MG63 (cell line): ENCODE measurements at regions not wholly inside any gene's neighbourhood (a gene's known extent, or its start where the extent isn't known, plus 50 kb on each side); places are given as distances from the start of the nearest gene placed in this dataset.
A peak's percentile ranks its signal among the peaks of the same experiment; 100 is the strongest.

Source experiments
- DNase-seq: peaks from one replicate; pipeline ENCODE4 v3.0.0-alpha.2; 2020
- H3K27me3 ChIP-seq: fragments of 250-450 bp; sonication (Bioruptor Pico); 2 replicates; pipeline ENCODE4 v1.5.1; 2020; ENCODE audit warnings: mild to moderate bottlenecking, moderate library complexity
- H3K36me3 ChIP-seq: fragments of 250-450 bp; sonication (Bioruptor Pico); 2 replicates; pipeline ENCODE4 v1.5.1; 2020; ENCODE audit warnings: mild to moderate bottlenecking, moderate library complexity
- H3K4me3 ChIP-seq: fragments of 250-450 bp; sonication (Bioruptor Pico); 2 replicates; pipeline ENCODE4 v1.5.1; 2020; ENCODE audit warnings: mild to moderate bottlenecking, moderate library complexity
- H3K9me3 ChIP-seq: fragments of 250-450 bp; sonication (Bioruptor Pico); 2 replicates; pipeline ENCODE4 v1.5.1; 2020; ENCODE audit warnings: mild to moderate bottlenecking, moderate library complexity

DNA sequence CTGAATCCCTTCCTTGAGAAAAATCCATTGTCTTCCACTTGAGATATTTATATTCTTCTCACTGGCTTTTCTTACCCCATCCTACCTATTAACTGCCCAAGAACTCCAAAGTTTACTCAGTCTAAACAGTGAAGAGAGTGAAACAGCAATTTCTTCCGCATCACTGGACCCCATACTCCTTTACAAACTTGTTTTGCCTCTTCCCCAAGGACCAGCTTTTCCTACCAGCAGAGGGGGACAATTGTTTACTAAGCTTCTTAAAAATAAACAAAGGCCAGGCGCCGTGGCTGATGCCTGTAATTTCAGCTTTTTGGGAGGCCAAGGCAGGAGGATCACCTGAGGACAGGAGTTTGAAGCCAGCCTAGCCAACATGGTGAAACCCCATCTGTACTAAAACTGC, 52.0 kb downstream of the LRATD1 start:
- H3K36me3 ChIP-seq, result no peaks in the 10 kb centered on the region
- H3K4me3 ChIP-seq, result no peak overlapping the region
- no peak for DNase-seq
- no peaks in the 10 kb centered on the region for H3K27me3 ChIP-seq
- H3K9me3 ChIP-seq, result no peaks in the 10 kb centered on the region

DNA sequence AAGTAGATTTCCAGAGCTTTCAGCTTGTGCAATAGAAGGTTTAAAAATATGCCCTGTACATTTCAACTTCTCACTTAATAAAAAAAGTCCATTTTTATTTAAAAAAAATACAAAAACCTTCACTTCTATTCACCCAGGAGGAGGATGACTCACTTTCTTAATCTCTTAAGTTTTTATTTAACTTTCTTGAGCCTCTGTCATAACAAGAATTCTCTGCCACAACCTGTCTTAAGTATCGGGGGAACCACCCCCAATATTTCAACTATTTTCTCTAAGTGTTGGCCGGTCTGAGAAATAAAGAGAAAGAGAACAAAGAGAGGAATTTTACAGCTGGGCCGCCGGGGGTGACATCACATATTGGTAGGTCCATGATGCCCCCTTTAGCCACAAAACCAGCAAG, 58.4 kb downstream of the LRATD1 start:
- no peak for DNase-seq
- H3K27me3 ChIP-seq, result no peaks in the 10 kb centered on the region
- no peak overlapping the region for H3K4me3 ChIP-seq
- no peaks in the 10 kb centered on the region for H3K36me3 ChIP-seq
- H3K9me3 ChIP-seq, result no peaks in the 10 kb centered on the region

DNA sequence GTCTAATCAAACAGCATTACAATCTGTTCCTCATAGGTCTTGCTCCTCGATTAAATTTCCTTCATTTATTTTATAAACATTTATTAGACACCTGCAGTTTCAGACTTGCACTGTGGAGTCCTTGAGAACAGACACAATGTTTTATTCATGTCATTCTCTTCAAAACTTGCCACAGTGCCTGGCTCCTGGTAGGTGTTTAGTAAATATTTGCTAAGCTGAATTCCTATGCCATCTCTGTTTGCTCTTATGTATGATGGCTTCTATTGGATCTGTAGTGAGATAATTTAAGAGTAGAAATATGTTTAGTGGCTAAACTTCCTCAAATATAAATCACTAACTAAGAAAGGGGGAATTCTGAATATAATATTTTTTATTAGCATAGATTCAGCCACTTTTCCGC, 61.4 kb downstream of the LRATD1 start:
- H3K4me3 ChIP-seq, result no peak overlapping the region
- no peaks in the 10 kb centered on the region for H3K9me3 ChIP-seq
- H3K36me3 ChIP-seq, result no peaks in the 10 kb centered on the region
- H3K27me3 ChIP-seq, result no peaks in the 10 kb centered on the region
- DNase-seq, result no peak

DNA sequence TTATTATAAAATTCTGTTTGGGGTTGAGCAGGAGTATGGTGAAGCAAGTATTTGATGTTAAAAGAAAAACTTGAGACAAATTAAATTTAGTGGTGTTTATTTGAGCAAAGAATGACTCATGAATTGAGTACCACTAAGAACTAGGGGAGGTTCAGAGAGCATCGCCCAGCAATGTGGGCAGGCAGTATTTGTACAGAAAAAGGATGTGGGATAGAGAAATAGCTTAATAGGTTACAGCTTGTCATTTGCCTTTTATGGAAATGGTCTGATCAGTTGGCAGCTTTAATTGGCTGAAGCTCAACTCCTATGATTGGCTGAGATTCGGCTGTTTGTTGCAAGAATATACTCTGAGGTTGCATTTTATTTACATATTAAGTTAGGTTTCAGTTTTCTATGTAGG, 68.2 kb downstream of the LRATD1 start:
- H3K27me3 ChIP-seq, result no peaks in the 10 kb centered on the region
- no peaks in the 10 kb centered on the region for H3K36me3 ChIP-seq
- H3K9me3 ChIP-seq, result no peaks in the 10 kb centered on the region
- DNase-seq, result peak; percentile 70
- no peak overlapping the region for H3K4me3 ChIP-seq

DNA sequence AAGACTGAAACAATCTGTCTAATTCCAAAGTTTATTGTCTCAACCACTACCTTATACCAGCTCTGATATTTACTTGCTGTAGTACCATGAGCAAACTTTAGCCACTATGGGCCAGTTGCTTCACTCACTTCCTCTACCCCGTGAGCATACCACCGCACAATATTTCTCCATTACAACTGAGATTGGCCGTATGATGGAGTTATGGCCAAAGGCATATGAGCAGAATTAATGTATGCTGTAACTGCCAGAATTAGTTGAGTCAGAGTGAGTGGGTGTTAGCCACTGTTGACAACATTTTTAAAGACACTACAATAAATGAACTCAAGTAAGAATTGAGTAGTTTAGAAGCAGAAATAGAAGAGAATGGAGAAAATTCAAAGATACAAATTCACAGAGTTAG, 69.7 kb downstream of the LRATD1 start:
- H3K4me3 ChIP-seq, result no peak overlapping the region
- DNase-seq, result peak; percentile 45
- H3K27me3 ChIP-seq, result no peaks in the 10 kb centered on the region
- H3K9me3 ChIP-seq, result no peaks in the 10 kb centered on the region
- no peaks in the 10 kb centered on the region for H3K36me3 ChIP-seq

DNA sequence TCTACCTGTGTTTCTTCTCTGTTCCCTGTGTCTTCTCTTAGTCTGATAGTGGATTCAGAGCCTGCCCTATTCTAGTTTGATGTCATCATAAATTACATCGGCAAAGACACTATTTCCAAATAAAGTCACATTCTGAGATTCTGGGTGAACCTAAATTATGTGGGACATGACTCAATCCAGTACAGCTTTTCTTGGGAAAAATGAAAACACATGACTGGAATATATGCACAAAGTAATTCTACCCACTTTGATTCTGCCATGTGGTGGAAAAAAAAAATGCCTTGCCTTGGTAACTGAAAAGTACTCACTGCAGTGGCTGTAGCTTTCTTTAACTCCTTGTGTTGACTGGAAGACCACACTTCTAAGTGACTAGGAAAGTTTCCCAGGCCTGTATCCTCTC, 73.7 kb downstream of the LRATD1 start:
- Histone ChIP-seq H3K36me3 (no peaks in the 10 kb centered on the region), H3K27me3 (no peaks in the 10 kb centered on the region), H3K9me3 (no peaks in the 10 kb centered on the region), H3K4me3 (no peak overlapping the region)
- DNase-seq, result no peak

DNA sequence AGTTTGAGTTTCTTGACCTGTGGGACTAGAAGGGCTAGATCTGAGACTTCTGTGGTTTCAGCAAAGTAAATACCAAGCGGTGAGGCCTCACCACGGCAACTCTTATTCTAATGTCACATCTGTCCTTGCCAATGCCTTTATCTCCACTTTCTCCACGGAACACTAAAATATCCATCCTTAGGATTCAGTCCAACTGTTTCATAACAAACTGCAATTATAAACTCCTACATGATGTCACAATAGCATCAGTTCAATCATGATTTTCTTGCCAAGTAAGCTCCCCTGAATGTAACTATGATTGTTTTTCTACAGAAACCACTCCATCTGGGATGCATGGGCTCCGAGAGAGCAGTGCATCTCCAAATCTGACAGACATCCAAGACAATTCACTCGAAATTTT, 79.6 kb downstream of the LRATD1 start:
- H3K36me3 ChIP-seq, result no peaks in the 10 kb centered on the region
- H3K27me3 ChIP-seq, result no peaks in the 10 kb centered on the region
- DNase-seq, result no peak
- no peak overlapping the region for H3K4me3 ChIP-seq
- H3K9me3 ChIP-seq, result no peaks in the 10 kb centered on the region

DNA sequence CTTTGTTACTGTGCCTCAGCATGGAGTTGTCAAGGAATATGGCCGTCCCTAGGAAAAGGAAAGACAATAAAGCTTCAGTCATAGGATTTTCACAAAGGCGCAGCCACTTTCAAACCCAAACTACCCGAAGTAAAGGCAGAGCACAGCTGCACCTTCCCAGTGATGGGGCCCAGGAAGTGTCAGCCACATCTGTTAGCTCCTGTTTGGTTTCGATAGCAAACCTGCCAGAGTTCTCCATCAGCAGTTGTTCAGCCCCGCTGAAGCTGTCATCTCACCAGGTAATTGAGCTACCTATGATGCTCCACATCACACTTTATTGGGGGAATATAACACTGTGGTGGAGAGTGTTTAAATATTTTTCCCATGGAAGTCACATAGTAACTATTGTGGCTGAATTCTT, 80.7 kb downstream of the LRATD1 start:
- Histone ChIP-seq H3K4me3 (no peak overlapping the region), H3K36me3 (no peaks in the 10 kb centered on the region), H3K9me3 (no peaks in the 10 kb centered on the region), H3K27me3 (no peaks in the 10 kb centered on the region)
- no peak for DNase-seq

DNA sequence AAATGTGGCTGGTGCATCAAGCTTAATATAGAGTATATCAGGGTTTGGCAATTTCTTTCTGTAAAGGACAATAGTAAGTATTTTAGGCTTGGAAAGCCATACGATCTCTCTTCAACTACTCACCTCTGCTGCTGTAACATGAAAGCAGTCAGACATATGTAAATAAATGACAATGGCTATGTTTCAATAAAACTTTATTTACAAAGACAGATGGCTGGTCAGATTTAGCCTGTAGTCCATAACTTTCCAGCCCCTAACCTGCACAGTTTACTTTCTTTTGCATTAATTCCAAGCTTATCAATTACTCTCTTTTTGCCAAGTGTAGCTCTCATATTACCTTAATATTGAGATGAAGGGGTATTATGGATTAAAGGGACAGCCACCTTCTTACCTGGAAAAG, 83.1 kb downstream of the LRATD1 start:
- Histone ChIP-seq H3K4me3 (no peak overlapping the region), H3K9me3 (no peaks in the 10 kb centered on the region), H3K27me3 (no peaks in the 10 kb centered on the region), H3K36me3 (no peaks in the 10 kb centered on the region)
- no peak for DNase-seq

DNA sequence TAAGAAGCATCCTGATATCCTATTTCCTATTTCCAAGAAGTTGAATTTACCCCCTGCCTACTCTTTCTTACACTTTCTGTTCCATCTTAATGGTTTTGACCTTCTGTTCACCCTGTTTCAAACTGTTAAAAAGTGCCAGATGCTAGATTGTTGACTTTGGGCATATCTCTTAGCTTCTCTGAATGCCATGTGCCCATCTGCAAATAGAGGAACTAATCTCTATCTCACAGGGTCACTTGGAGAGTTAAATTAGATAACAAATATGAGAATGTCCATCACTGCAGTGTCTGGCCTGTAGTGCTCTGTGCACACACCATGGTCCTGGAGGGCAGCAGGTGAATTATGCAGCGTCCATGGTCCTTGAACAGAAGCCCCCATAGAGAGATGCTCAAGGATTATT, 83.8 kb downstream of the LRATD1 start:
- no peak for DNase-seq
- Histone ChIP-seq H3K36me3 (no peaks in the 10 kb centered on the region), H3K4me3 (no peak overlapping the region), H3K9me3 (no peaks in the 10 kb centered on the region), H3K27me3 (no peaks in the 10 kb centered on the region)

DNA sequence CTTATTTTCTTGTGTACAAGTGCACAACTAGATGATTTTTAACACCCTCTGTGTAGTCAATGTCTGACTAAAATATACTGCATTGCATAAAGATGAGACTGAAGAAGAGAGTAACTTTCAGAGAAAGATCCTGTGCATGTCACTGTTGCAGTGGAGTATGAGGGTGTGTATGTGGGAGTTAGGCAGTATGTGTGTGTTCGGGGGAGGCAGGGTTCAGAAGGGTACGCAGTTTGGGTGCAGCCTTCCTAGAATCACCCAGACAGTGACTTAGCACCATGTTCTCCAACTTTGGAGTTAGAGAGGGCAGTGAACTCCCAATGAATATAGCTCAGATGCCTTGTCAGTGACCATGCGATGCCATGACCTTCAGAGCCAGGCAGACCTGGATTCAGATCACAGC, 84.6 kb downstream of the LRATD1 start:
- no peak overlapping the region for H3K4me3 ChIP-seq
- H3K36me3 ChIP-seq, result no peaks in the 10 kb centered on the region
- DNase-seq, result no peak
- H3K9me3 ChIP-seq, result no peaks in the 10 kb centered on the region
- no peaks in the 10 kb centered on the region for H3K27me3 ChIP-seq

DNA sequence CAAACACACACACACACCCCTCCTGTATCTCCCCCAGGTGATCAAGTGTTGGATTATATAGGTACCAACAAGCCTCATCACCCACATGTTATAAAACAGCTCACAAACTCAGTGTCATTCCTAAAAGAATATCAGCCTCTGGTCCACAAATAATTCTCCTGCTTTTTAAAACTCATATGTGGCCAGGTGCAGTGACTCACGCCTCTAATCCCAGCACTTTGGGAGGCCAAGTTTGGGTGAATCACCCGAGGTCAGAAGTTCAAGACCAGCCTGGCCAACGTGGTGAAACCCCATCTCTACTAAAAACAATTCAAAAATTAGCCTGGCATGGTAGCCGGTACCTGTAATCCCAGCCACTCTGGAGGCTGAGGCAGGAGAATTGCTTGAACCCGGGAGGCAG, 87.8 kb downstream of the LRATD1 start:
- H3K27me3 ChIP-seq, result no peaks in the 10 kb centered on the region
- DNase-seq, result peak; percentile 74
- no peaks in the 10 kb centered on the region for H3K9me3 ChIP-seq
- no peak overlapping the region for H3K4me3 ChIP-seq
- no peaks in the 10 kb centered on the region for H3K36me3 ChIP-seq

DNA sequence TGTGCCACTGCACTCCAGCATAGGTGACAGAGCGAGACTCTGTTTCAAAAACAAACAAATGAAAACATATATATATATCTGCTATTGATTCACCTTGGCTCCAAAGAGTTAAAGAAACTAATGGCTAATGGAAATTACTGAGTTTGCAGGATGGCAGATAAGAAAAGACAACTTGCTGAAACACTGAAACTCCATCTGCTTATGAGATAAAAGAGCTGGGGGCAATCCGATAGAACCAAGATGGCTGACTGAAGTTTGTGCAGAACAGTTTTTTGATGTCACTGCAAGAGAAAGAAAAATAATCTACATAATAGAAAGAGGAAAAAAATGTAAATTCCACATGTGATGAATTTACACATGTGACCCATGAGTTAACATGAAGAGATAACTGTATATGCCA, 88.2 kb downstream of the LRATD1 start:
- Histone ChIP-seq H3K9me3 (no peaks in the 10 kb centered on the region), H3K4me3 (no peak overlapping the region), H3K27me3 (no peaks in the 10 kb centered on the region), H3K36me3 (no peaks in the 10 kb centered on the region)
- DNase-seq, result no peak

DNA sequence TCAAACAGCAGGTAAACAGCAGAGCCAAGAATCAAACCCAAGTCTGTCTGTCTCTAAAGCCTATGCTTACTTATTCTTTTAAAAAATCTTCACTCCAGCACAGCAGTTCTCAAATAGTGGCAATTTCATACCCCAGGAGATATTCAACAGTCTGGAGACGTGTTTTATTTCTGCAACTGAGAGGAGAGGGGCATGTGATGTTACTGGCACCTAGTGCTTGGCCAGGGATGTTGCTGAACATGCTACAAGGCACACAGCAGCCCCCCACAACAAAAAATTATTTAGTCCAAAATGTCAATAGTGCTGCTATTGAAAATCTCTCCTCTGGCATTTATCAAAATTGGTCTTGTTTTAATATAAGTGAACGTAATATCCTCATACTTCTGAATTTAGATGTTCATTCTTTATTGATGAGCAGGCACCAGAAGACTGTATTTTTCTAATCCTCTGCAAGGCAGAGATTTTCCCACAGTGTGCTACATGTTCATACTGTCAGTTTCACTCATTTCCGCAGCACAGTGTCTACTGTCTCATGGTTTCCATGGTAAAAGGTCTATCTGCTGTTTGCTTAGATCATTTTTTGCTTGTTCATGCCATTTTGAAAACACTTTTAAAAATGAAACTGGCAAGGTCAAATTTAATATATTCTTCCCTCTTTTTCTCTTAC, 90.5 kb downstream of the LRATD1 start:
- DNase-seq, result no peak
- no peak overlapping the region for H3K4me3 ChIP-seq
- H3K27me3 ChIP-seq, result no peaks in the 10 kb centered on the region
- no peaks in the 10 kb centered on the region for H3K9me3 ChIP-seq
- H3K36me3 ChIP-seq, result no peaks in the 10 kb centered on the region

DNA sequence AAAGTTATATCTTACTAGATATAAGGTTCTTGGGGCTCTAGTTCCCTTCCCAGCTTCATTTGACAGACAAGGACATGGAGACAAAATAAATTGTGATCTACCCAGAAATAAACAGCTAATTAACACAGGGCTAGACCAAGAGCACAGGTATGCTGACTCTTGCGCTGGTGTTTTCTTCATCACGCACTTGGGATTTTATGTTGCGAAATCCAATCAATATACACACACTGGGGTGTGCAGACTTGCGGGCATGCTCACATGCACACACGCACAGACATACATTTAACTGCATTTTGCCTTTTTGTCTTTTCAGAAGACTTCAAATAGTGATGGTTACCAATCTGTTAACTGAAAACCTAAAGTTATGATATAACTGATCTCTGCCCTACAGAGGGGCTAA, 91.2 kb downstream of the LRATD1 start:
- DNase-seq, result no peak
- no peaks in the 10 kb centered on the region for H3K36me3 ChIP-seq
- no peak overlapping the region for H3K4me3 ChIP-seq
- no peaks in the 10 kb centered on the region for H3K9me3 ChIP-seq
- no peaks in the 10 kb centered on the region for H3K27me3 ChIP-seq

DNA sequence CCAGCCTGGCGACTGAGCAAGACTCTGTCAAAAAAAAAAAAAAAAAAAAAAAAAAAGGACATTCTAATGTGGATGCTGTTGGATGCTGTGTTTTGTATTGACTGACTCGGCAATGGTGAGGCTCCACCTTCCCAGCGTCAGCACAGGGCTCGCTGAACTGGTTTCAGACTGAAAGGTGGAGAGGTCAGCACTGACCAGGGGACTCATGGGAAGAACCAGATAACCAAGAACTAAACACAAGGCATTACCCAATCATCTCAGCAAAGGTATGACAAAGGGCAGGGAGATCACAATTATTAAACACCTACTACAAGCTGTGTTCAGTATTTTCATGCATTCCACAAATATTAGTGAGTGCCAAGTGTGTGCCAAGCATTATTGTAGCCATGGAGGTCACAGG, 103.2 kb downstream of the LRATD1 start:
- no peaks in the 10 kb centered on the region for H3K36me3 ChIP-seq
- no peaks in the 10 kb centered on the region for H3K27me3 ChIP-seq
- no peak overlapping the region for H3K4me3 ChIP-seq
- no peak for DNase-seq
- H3K9me3 ChIP-seq, result no peaks in the 10 kb centered on the region

DNA sequence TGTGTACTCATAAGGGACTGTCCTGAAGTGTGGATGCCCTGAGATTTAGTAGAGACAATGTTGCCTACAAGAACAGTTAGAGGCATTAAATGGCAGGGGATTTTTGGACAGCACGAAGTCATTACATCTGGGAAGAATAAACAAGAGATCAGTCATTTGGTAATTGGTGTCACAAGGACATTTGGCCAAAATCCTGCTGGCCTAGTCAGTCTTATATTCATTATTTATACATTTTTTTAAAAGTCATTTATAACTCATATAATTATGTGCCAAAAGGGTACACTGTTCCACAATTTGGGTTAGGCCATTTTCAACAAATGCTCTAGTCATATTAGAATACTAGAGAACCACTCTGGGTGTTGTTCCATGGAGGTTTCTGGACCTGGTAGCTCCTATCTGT, 104.7 kb downstream of the LRATD1 start:
- Histone ChIP-seq H3K4me3 (no peak overlapping the region), H3K27me3 (no peaks in the 10 kb centered on the region), H3K36me3 (no peaks in the 10 kb centered on the region), H3K9me3 (no peaks in the 10 kb centered on the region)
- no peak for DNase-seq

DNA sequence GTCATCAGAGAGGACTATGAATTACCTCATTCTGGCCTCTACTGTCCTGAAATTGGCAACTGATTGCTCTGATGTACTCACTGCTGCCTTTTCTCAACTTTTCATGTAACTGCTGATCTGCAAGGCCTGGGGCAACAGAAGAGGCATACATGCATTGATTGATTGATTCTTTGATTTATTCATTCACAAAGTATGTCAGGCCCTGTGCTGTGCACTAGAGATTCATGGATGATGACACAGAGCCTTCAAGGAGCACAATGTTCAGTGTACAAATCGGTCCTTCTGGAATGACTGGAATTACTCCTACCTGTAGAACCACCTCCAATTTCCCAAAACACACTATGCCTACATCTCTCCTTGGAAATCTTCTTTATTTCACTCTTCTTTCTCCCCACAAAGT, 111.3 kb downstream of the LRATD1 start:
- DNase-seq, result no peak
- H3K9me3 ChIP-seq, result no peaks in the 10 kb centered on the region
- H3K36me3 ChIP-seq, result no peaks in the 10 kb centered on the region
- no peak overlapping the region for H3K4me3 ChIP-seq
- H3K27me3 ChIP-seq, result no peaks in the 10 kb centered on the region
